Iris pigment epithelial cell (primary cell): ENCODE measurements at regions not wholly inside any gene's neighbourhood (a gene's known extent, or its start where the extent isn't known, plus 50 kb on each side); places are given as distances from the start of the nearest gene placed in this dataset.

Experiments
- DNase-seq: peaks from one replicate; pipeline ENCODE4 v3.0.0-alpha.2; 2011; ENCODE audit warnings: low read depth

DNA sequence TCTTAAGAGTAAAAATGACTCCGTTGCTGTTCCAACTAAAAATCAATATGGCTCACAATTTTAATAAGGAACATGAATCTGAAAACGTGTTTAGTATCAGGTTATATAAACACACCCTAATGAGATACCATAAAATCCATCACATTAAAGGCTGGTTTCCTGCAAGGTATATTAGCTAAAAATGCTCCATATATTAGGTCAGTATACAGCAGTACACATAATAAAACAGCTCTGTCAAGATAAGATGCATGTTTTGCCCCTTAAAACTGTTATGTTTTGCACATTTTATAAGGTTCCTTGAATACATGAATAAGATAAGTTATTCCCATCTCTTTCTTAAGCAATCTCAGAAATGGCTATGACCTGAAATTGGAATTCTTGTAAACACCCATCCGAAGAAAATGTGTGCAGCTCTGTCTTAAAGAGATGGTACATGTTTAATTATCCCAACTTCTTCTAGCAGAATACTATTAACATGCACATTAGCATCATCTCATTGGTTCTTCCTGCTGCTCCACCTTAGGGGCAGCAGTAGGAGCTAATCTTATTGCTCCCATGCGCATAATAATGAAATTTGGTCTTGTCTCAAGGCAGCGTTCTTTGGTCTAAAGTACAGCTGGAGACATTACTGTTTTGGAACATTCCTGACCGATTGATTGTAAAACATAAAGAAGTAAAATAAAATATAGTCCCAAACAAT, 836.1 kb upstream of the FANCL start:
- no peak for DNase-seq

DNA sequence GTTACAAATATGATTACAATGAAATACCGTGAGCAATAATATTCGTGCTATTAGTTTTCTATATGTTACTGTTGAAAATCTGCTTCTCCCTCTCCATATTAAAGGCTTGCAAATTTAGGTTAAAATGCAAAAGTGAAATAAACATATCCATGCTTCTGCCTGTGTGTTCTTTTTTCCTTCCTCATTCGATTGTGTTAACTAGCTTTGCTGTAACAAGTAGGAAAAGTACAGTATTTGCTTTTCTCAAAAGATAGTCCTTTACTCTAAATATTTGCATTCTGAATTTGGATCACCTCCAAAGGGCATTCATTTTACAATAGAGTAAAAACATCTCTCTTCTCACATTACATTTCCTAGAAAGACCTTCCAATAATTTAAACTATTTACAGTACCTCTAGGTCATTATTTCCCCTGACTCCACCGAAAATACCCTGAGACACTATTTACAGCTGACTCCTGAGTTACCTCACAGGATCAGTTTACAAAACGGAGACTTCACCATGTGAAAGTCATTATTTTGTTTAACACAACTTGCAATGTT, 835.0 kb upstream of the FANCL start:
- no peak for DNase-seq

DNA sequence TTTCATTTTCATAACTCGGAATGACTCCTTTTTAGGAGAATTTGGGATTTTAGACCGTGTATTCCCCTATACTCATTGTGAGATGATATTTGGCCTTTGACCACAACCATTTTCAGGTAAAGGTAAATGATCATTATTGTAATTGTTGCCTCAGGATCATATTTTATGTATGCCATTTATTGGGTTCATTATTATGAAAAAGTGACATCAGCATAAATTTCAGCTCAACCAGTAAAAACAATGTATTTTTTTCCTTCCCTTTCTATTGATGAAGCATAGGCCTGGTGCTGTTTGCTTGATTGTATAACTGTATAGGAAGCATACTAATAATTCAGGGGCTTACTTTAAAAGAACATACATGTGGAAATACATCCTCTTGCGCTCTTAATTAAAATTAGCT, 832.9 kb upstream of the FANCL start:
- no peak for DNase-seq

DNA sequence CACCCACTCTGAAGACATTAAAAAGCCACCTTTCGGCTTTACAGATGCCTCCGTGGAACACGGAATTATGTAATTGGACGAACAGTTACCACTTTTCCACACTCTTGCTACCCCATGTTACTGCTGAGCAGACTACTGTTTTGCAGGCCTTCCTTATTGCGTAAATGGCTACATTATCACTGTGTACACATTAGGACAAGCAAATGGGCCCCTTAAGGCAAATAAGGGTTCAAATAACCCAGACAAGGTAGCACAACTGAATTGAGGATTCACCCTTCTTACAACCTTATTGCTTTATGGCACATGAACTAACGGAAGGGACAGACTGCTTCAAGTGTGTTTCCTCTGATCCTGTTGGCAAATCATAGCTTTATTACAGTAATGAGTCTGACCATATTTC, 832.2 kb upstream of the FANCL start:
- no peak for DNase-seq

DNA sequence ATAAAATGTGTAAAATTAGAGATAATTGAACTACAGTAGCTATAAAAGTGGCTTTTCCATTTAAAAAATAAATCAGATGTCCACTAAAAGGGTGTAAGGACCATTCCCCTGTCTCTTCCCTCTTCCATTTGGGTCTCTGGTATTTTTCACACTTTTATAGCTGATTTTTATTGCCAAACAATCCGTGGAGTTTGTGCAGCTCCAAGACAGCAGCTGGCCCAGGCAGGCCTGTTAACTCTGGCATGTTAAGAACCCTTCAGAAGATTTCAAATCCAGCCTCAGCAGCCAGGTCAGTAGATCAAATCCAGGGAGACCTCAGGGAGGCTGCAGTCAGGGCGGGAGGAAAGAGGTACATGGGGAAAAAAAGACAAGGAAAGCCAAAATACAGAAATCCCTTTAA, 827.1 kb upstream of the FANCL start:
- DNase-seq = no peak

DNA sequence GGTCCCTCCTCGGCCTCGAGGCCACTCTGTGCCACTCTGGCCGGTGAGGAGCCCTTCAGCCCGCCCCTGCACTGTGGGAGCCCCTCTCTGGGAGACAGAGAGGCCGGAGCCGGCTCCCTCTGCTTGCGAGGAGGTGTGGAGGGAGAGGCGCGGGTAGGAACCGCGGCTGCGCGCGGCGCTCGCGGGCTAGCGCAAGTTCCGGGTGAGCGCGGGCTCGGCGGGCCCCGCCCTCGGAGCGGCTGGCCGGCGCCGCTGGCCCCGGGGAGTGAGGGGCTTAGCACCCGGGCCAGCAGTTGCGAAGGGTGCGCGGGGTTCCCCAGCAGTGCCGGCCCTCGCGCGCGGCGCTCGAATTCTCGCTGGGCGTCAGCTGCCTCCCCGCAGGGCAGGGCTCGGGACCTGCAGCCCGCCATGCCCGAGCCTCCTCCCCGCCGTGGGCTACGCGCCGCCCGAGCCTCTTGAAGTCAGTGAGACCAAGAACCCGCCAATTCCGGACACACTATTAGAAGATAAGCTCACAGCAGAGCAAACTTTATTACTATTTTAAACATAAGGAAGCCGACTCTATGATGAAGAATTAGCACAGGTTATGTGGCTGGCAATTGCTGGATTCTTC, 825.8 kb upstream of the FANCL start:
- DNase-seq = no peak

DNA sequence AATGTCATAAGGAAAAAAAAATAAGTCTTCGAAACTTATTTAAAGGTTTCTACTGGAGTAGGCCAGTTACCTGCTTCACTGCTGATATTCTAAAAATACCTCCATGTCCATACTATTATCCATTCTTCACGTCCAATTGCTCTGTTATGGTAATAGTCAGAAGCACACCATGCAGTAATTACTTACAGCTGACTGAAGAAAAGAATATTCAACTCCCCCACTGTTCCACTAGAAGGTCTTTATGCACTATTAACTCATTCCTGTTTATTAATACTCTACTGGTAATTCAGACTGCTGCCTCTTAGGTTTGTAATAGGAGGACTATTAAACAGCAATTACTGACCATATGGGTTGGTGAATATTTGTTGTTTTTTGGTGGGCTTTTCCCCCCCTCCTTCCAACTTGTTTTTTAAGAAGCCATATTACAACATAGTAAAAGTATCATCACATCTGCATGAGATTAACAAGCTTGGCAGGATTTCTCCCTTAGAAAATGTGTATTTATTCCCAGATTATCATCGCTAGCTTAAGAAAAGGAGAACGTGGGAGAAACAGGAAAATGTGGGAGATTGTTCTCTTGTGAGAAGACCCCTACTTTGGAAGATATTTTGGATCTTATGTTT, 806.4 kb upstream of the FANCL start:
- DNase-seq = no peak

DNA sequence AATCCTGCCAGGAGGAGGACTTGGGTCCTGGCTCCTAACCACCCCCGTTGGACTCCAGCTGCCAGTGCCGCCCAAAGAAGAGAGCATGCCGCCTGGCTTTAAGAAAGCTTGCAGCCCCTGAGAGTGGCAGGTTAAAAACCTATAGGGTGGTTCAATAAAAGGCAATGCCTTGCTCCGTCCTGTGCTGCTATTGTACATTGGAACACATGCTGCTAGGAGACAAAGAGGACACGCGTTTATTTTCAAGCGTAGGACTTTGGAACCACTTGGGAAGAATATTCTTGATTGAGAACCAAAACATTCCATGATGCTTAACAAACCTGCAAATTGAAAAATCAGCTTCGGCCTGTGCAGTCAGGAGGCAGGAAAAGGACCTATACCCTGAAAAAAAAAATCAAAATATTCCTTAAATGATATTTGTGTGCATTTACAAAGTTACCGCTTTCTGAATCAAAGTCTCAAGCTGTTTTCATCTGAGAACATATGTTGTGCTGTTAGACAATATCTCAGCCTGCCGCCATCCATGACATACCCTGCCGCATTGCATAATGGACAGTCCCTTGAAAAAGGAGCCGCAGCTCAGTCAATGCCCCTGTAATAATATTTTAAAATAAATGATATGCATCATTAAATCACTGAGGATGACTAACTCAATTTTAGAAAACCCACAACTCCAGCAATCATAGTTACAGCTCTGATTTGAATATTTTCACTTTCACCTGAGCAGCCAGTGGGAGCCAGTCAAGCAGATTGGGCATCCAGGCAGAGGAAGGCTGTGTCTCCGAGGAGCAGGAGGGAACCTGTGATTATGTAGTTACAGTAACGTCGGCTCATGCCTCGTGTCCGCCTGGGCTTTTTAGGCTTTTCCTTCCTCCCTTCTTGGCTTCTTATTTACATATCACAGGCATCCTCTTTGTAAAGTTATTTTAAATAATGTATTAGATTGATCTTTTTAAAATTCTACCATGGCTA, 805.6 kb upstream of the FANCL start:
- no peak for DNase-seq

DNA sequence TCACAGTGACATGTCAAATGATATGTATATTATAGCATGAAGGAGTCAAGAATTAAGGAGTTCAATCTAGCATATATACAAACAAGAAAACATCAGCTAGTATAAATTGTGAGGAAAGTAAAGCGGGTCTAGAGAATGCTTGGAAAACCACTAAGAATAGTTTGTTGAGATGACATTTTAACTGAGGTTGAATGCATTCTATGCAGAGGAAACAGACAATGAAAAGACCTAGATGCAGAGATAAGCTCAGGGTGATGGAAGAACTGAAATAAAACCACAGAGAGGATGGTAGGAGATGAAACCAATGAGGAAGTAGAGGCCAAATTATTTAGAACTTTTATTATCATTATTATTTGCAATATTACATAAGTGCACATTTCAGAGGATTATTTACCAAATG, 803.6 kb upstream of the FANCL start:
- DNase-seq = no peak

DNA sequence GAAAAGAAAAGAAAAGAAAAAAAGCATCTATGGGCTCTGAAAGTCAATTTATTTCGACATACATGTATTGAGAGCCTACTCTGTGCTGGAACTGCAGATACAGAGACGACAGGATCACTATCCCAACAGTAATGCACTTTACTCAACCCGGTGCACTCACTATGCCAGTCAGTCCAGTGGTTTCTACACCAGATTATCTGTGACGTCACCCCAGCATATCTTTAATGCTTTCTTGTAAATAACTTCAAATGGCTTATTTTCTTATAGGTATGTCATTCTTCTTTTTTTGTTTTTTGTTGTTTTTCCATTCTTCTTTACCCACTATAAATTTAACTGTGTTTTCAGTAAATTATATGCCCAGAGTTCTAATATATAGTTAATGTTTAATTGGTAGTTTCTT, 800.0 kb upstream of the FANCL start:
- no peak for DNase-seq

DNA sequence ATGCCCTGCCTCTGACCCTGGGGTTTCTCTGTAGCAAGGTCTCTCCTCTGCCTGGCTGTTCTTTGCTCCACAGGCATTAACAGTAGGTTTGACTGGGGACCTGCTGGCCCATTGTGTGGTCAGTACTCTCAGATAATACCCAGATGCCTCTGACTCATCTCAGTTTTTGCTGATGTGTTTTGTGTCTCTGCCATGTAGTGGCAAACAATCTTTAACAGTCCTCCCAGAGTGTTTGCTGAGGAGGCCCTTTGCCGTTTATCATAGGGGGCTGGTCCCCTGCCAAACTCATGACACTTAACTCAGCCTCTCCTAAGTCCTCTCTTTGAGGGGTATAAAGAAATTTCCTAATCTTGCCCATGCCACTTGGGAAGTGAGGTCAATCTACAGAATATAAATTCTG, 793.7 kb upstream of the FANCL start:
- DNase-seq = no peak

DNA sequence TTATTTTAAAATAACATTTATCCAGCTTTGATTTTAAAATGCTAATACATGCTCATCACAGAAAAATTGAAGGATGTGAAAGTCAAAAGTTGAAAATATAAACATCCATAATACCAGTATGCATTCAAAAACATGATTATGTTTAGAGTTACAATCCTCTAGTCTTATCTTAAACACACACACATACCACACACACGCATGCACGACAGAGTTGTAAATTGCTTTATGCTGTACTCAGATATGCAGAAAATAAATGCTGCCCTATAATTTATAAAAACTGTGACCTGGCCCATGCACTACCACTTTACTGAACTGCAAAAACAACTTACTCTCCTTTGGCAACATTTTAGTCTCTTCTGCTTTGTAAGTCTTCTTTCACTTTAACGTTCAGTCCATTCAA, 793.0 kb upstream of the FANCL start:
- no peak for DNase-seq

DNA sequence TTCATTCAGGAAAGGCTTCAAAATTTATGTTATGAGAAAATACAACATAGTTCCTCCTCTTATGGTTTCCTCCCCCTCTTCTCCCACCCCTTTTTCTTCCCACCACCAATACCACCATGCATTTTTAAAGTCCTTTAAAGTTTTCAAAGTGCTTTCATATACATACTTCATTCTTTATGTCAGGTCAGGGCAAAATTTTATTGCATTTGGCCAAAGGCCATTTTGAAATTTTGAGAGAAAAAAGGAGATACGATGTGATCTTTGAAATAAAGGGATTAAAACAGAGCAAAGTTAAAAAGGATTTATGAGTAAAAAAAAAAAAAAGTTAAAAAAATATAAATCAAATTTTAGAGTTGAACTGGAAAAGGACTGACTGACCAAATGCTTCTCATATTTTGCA, 792.5 kb upstream of the FANCL start:
- DNase-seq = no peak

DNA sequence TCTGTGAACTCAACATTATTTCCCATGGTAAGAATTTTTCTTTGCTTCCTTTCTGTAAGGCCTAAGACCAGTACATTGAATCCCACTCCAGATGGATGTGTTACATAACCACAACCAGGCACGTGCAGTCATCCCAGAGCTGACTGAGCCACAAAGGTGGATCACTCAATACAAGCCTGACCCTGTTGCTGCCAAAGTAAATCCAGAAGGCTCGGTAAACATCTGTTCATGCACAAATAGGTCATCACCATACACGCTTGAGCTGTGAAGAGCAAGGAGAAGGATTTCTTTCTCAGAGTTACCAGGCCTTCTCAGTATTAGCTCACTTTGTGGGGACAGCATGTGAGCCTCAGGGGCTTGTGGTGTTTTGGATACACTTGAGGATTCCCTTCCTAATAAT, 791.4 kb upstream of the FANCL start:
- no peak for DNase-seq

DNA sequence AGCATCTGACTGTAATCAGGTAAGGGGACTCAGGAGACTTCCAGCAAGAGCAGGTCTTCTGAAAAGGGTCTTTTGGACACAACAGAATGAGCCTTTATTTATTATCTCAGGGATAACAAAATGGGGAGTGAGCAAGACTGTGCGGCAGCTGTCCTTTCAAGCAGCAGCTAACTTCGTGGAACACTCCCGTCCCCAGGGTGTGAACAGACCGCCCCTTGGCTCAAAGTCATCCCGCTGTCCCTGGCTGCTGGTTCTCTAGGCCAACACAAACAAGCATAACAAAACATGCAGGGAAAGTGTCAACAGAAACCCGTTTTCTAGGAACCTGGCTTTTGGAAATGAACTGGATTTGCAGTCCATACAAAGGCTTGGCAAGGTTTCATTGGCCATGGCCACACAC, 787.9 kb upstream of the FANCL start:
- DNase-seq = no peak

DNA sequence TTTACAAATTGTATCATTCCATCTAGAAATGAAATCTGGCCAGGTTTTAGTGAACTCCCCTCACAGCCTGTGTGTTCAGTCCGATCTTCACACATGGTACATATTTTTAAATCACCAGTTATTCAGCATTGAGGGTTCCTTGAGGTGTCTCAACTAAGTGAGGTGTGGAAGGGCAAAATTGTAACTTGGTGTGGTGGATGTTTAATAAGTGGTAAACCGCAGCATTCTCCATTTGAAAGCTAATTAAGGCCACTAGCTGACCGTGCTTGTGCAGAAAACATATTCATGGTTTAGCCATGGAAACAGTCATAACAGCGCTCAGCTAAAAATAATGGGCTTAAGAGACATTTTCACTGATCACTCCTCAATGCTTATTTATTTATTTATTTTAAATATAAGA, 786.2 kb upstream of the FANCL start:
- no peak for DNase-seq

DNA sequence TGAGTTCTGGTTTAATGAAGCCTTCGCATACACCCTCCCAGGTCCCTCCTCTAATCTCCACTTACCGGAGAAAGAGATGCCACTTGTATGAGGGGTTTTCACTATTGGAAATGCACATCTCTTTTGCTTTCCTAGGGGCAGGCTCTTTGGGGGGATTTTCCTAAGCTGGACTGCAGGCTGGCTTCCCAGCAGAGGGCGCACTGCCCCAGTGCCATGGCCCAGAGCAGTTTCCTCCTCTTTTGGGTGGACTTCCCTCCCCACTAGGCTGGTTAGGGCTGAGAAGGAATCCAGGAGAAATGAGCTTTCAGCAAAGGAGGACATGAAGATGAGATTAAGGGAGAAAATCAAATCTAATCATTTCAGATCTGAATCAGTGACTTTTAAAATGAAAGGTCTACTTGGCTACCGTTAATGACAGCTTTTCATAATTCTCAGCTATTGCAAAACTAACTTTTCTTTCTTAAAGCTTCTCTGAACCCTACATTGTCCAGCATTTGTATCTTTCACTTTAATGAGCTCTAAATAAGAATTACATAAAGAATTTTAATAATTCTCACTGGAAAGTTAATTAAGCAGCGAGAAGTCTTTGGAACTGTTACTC, 784.1 kb upstream of the FANCL start:
- peak; percentile 29 for DNase-seq

DNA sequence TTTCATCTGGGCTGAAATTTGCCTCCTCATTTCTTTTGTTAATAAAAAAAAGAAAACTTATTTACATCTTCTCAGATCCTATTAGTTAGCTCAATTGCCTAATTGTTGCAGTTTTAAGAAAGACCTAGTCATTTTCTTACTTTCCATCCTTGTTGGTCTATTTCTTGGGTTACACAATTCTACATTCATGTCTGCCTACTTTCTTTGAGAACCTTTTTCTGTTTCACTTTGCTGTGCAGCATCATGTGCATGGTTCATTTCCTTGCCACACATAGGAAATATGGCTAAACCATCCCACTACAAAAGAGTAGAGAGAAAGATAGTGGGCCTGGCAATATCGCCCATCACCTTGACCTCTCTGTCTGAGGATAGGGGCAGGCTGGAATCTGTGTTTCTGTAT, 780.7 kb upstream of the FANCL start:
- no peak for DNase-seq

DNA sequence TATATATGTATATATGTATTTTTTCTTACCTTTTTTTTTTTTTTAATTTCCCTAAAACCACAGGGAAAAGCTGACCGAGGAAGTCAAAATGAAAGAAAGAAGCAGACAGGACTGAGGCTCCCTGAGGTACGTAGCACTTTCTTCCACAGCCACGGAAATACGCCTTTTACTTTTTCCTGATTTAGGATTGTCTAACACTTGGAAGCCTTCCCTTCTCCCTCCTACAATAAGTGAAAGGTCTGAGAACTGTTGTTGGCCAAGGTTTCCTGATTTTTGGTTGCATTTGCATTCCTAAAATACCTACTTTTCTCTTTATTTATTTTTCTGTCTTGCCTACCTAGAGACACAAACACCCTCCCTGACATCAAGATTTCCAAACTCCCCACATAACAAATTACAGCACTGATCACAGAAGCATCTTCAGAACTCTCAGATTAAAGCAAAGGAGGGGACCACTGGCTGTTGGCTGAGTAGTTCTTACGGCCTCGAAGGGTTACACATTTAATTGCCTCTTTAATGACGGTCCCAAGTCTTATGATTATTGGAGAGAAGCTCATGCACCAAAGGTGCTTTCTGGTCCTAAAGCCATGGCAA, 778.5 kb upstream of the FANCL start:
- DNase-seq = no peak

DNA sequence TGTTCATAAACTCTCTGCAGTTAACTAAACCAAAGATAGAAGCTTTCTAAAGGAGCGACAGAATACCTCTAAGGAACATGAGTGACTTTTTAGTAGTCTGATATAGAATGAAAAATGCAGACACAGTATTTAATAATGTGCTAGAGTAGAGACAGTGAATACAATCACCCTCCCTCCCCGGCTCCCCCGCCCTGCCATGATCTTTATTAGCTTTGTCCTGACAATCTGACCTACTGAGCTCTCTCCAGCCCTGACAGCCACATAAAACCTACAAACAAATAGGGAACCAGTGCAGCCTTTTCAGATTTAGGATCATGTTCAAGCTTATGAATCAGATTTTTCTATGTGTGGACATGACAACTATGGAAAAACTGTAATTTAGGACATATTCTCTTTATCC, 777.6 kb upstream of the FANCL start:
- no peak for DNase-seq

DNA sequence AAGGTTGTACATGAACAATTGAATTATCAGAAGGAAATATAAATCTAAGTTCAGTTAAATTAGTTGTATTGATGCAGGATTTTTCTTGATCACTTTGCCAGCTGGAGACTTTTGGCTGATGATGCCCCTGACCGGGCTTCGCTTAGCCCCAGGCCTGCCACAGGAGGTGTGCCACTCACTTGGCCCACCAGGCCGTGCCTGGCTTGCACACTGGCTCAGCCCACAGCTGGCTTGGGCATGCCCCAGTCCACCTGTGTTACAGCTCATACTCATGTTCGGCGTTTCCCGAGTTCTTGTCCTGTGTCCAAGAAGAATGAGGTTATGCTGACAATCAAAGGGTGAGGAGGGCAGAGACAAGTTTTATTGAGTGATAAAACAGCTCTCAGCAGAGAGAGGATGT, 773.9 kb upstream of the FANCL start:
- no peak for DNase-seq

DNA sequence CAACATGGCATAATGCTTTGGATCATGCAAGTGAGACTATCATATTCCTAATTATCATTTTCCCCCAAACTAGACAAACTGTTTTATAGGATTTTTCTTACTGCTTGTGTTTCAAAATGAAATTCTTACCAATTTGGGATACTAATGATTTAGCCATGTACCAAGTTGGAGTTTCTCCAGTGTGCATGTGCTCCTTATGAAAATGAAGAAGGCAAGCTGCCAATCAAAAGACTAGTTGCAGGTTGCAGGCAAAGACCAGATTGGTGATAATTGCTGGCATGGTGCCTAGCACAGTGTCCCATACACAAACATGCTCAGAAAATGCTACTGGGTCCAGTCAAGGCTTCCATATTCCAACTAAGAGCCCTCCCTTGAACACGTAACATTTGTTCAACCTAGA, 771.8 kb upstream of the FANCL start:
- DNase-seq = no peak
